Lower lobe of right lung (tissue), 2 donors: ENCODE measurements at regions not wholly inside any gene's neighbourhood (a gene's known extent, or its start where the extent isn't known, plus 50 kb on each side); places are given as distances from the start of the nearest gene placed in this dataset.
"Not testable (repeated sequence)": the region's sequence is repeated elsewhere in the genome, so short reads cannot be mapped to it uniquely, and the experiment has no call there.

Experiments
- ATAC-seq, 2 donors: fragments of 200-7000 bp; cut with Tn5 transposase; one replicate each; pipeline ENCODE4 v1.9.1; 2020 to 2022; ENCODE audit warnings: mild to moderate bottlenecking in 2 of 2, moderate library complexity in 2 of 2
- DNase-seq: peaks from one replicate; pipeline ENCODE4 v3.0.0-alpha.2; 2020
- H3K27ac ChIP-seq: fragments of 200-600 bp; one replicate; pipeline ENCODE4 v1.8.0; 2022
- H3K27me3 ChIP-seq: fragments of 200-600 bp; one replicate; pipeline ENCODE4 v1.8.0; 2022; ENCODE audit warnings: low read depth
- H3K36me3 ChIP-seq: fragments of 200-600 bp; one replicate; pipeline ENCODE4 v1.8.0; 2022; ENCODE audit warnings: mild to moderate bottlenecking
- H3K4me1 ChIP-seq: fragments of 200-600 bp; one replicate; pipeline ENCODE4 v1.8.0; 2022
- H3K4me3 ChIP-seq: fragments of 200-600 bp; one replicate; pipeline ENCODE4 v1.8.0; 2022; ENCODE audit warnings: mild to moderate bottlenecking
- H3K9me3 ChIP-seq: fragments of 200-600 bp; one replicate; pipeline ENCODE4 v1.8.0; 2022
- intact Hi-C: fragments of 100-400 bp; cut with DNase I; formaldehyde crosslinking; loops from one replicate; pipeline ENCODE4 v1.11.0; 2022
- TF ChIP-seq, protein P1 (sequence below): fragments of 200-600 bp; IDR thresholded peaks from one replicate; pipeline ENCODE4 v1.8.0; 2022; ENCODE audit warnings: antibody characterized with exemption, mild to moderate bottlenecking
- donor health status: DM: no; HTN: yes; CAD: no; lungs with severe emphysema.

DNA sequence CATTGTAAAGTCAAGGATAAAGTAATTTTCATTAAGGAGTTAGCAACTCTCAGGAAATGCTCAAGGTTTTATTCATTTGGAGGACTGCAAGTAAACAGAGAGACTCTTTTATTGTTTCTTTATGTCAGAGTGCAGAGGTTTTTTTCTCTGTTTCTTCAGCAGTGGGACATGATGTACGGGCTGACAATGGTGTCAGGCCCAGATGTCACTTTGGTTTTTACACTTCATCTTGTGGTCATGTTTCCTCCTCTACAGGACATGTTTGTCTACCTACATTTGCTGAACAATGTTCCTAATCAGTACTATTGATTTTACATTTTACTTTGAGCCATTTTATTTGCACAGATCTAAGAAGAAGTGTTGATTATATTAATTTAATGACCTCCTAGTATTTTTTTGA, 72.8 kb upstream of the PARP8 start:
- Histone ChIP-seq H3K27me3 (no peaks in the 10 kb centered on the region), H3K4me3 (no peak overlapping the region), H3K4me1 (no peaks in the 10 kb centered on the region), H3K9me3 (no peaks in the 10 kb centered on the region), H3K27ac (peak overlapping the region; percentile 1), H3K36me3 (no peaks in the 10 kb centered on the region)
- TF ChIP-seq, protein P1, sequence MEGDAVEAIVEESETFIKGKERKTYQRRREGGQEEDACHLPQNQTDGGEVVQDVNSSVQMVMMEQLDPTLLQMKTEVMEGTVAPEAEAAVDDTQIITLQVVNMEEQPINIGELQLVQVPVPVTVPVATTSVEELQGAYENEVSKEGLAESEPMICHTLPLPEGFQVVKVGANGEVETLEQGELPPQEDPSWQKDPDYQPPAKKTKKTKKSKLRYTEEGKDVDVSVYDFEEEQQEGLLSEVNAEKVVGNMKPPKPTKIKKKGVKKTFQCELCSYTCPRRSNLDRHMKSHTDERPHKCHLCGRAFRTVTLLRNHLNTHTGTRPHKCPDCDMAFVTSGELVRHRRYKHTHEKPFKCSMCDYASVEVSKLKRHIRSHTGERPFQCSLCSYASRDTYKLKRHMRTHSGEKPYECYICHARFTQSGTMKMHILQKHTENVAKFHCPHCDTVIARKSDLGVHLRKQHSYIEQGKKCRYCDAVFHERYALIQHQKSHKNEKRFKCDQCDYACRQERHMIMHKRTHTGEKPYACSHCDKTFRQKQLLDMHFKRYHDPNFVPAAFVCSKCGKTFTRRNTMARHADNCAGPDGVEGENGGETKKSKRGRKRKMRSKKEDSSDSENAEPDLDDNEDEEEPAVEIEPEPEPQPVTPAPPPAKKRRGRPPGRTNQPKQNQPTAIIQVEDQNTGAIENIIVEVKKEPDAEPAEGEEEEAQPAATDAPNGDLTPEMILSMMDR = no peak
- intact Hi-C loops = no loop called here
- no peak for DNase-seq
- no peak for ATAC-seq

DNA sequence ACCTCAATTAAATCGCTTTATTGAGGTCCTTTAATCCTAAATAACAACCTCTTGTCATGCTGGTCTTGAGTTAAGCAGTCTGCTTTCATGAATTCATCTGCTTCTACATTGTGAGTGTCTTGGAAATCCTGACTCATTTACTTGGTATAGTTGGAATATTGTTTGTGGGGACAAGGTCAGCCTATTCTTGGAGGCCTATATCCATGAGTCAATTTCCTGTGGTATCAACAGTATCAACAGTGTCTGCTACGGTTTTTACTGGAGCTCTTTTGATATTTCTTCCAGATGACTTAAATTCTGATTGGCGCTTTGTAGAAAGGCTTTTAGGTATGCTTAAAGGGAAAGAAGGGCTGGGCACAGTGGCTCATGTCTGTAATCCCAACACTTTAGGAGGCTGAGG, 71.2 kb upstream of the PARP8 start:
- TF ChIP-seq, protein P1 = no peak
- ATAC-seq = no peak

DNA sequence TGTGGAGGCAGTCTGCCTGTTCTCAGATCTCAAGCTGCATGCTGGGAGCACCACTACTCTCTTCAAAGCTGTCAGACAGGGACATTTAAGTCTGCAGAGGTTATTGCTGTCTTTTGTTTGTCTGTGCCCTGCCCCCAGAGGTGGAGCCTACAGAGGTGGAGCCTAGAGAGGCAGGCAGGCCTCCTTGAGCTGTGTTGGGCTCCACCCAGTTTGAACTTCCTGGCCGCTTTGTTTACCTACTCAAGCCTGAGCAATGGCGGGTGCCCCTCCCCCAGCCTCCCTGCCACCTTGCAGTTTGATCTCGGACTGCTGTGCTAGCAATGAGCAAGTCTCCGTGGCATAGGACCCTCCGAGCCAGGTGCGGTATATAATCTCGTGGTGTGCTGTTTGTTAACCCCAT, 64.9 kb upstream of the PARP8 start:
- H3K4me1 ChIP-seq, ATAC-seq, H3K4me3 ChIP-seq, intact Hi-C loops, H3K27me3 ChIP-seq, DNase-seq, H3K36me3 ChIP-seq, H3K9me3 ChIP-seq, H3K27ac ChIP-seq: not testable (repeated sequence)

More for the DNA sequence above, 71.2 kb upstream of the PARP8 start:
- no peaks in the 10 kb centered on the region for H3K27me3 ChIP-seq
- no peaks in the 10 kb centered on the region for H3K36me3 ChIP-seq
- H3K27ac ChIP-seq = no peak overlapping the region
- no peaks in the 10 kb centered on the region for H3K4me1 ChIP-seq
- intact Hi-C loops = no loop called here
- no peak for DNase-seq
- H3K4me3 ChIP-seq = no peak overlapping the region
- no peaks in the 10 kb centered on the region for H3K9me3 ChIP-seq

DNA sequence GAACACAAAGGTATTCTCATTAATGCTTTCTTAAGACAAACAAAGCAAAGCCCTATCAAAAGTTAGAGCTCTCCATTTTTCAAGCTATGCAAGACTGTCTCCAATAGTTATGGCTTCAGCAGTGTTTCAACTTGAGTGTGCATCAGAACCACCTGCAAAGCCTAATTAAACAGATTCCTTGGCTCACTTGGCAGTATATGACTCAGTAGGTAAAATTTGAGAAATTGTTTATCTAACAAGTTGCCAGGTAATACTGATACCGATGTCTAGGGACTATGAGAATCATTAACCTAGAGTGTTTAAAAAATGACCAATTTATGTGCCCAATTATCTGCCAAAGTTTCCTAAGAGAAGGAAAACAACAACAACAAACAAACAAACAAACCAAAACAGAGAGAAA, 60.3 kb upstream of the PARP8 start:
- TF ChIP-seq, protein P1 = no peak
- H3K4me1 ChIP-seq = no peaks in the 10 kb centered on the region
- no peak for DNase-seq
- no peak overlapping the region for H3K27ac ChIP-seq
- no peaks in the 10 kb centered on the region for H3K36me3 ChIP-seq
- no peaks in the 10 kb centered on the region for H3K9me3 ChIP-seq
- ATAC-seq = no peak
- no peaks in the 10 kb centered on the region for H3K27me3 ChIP-seq
- intact Hi-C loops = no loop called here
- H3K4me3 ChIP-seq = no peak overlapping the region

DNA sequence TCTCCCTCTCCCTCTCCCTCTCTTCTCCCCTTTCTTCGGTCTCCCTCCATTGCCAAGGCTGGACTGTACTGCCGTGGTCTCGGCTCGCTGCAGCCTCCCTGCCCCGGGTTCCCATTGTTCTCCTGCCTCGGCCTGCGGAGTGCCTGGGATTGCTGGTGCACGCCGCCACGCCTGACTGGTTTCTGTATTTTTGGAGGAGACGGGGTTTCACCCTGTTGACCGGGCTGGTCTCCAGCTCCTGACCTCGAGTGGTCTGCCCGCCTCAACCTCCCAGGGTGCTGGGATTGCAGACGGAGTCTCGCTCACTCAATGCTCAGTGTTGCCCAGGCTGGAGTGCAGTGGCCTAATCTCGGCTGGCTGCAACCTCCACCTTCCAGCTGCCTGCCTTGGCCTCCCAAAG, 59.0 kb upstream of the PARP8 start:
- intact Hi-C loops, H3K4me1 ChIP-seq, H3K27me3 ChIP-seq, H3K9me3 ChIP-seq, H3K27ac ChIP-seq, H3K36me3 ChIP-seq, H3K4me3 ChIP-seq, DNase-seq, ATAC-seq: not testable (repeated sequence)

DNA sequence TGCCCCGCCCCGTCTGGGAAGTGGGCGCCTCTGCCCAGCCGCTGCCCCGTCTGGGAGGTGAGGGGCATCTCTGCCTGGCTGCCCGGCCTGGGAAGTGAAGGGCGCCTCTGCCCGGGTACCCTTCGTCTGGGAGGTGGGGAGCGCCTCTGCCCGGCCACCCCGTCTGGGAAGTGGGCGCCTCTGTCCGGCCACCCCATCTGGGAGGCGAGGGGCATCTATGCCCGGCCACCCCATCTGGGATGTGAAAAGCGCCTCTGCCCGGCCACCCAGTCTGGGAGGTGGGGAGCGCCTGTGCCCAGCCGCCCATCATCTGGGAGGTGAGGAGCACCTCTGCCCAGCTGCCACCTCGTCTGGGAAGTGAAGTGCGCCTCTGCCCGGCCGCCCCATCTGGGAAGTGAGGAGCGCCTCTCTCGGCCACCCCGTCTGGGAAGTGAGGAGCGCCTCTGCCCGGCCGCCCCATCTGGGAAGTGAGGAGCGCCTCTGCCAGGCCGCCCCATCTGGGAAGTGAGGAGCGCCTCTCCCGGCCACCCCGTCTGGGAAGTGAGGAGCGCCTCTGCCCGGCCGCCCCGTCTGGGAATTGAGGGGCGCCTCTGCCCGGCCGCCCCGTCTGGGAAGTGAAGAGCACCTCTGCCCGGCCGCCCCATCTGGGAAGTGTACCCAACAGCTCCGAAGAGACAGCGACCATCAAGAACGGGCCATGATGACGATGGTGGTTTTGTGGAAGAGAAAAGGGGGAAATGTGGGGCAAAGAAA, 58.3 kb upstream of the PARP8 start:
- intact Hi-C loops, H3K9me3 ChIP-seq, H3K27me3 ChIP-seq, H3K27ac ChIP-seq, DNase-seq, H3K4me1 ChIP-seq, H3K4me3 ChIP-seq, H3K36me3 ChIP-seq: not testable (repeated sequence)
- peak in 1 of 2 donors; percentile 27 for ATAC-seq

DNA sequence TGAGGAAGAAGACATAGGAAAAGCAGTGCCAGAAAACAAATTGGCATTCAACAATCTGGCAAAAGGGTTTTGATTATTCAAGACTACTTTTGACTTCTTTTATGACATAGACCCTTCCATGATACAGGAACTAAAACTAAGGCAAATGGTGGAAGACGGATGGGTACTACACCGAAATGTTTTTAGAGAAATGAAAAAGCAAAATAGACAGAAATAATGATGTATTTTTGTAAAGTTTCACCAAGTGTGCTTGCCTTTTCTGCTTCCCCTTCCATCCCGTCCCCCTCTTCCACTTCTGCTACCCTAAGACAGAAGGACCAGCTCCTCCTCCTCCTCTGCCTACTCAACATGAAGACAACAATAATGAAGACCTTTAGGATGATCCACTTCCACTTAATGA, 53.4 kb upstream of the PARP8 start:
- H3K27ac ChIP-seq, H3K36me3 ChIP-seq, DNase-seq, H3K4me1 ChIP-seq, ATAC-seq, H3K27me3 ChIP-seq, H3K4me3 ChIP-seq, intact Hi-C loops, H3K9me3 ChIP-seq: not testable (repeated sequence)
